Keratinocyte (primary cell): ENCODE measurements at regions not wholly inside any gene's neighbourhood (a gene's known extent, or its start where the extent isn't known, plus 50 kb on each side); places are given as distances from the start of the nearest gene placed in this dataset.

Experiments
- DNase-seq: peaks from one replicate; pipeline ENCODE4 v3.0.0-alpha.2; 2011; ENCODE audit warnings: low read depth, missing footprints, low spot score
- FAIRE-seq: peaks from 2 replicates; lab custom pipeline; 2011; peaks lifted over from hg19 to GRCh38; lab: Jason Lieb, UNC
- H2AFZ ChIP-seq: 2 replicates; pipeline ENCODE4 v1.6.0; 2012; ENCODE audit warnings: low read length, control low read depth, inconsistent platforms; ENCODE audit not compliant: control insufficient read depth
- H3K27ac ChIP-seq: 2 replicates; pipeline ENCODE4 v1.5.1; 2011; ENCODE audit warnings: low read length; ENCODE audit not compliant: control insufficient read depth, insufficient read depth
- H3K27me3 ChIP-seq: 3 replicates; pipeline ENCODE4 v1.6.0; 2011; ENCODE audit warnings: low read length; ENCODE audit not compliant: control insufficient read depth, insufficient read depth; ENCODE audit errors: extremely low read depth
- H3K36me3 ChIP-seq, 2 experiments: 2 replicates in 1 of 2; 3 replicates in 1 of 2; pipeline ENCODE4 v1.5.1; 2011; ENCODE audit warnings: low read length in 2 of 2, mild to moderate bottlenecking in 1 of 2; ENCODE audit not compliant: control insufficient read depth in 2 of 2, insufficient read depth in 2 of 2; ENCODE audit errors: extremely low read depth in 1 of 2
- H3K4me1 ChIP-seq: 3 replicates; pipeline ENCODE4 v1.5.1; 2011; ENCODE audit warnings: low read length; ENCODE audit not compliant: control insufficient read depth, insufficient read depth; ENCODE audit errors: extremely low read depth
- H3K4me2 ChIP-seq: 3 replicates; pipeline ENCODE4 v1.6.0; 2011; ENCODE audit warnings: low read depth, low read length; ENCODE audit not compliant: control insufficient read depth, insufficient read depth; ENCODE audit errors: extremely low read depth
- H3K4me3 ChIP-seq, 3 experiments: fragments of 200-600 bp in 1 of 3; sonication (generic) in 1 of 3; 2 replicates in 2 of 3; 3 replicates in 1 of 3; pipeline ENCODE4 v1.5.1; 2011 to 2016; ENCODE audit warnings: low read length in 3 of 3, mild to moderate bottlenecking in 3 of 3, control low read depth in 2 of 3, inconsistent platforms in 1 of 3, low read depth in 1 of 3, mixed read lengths in 1 of 3, mixed run types in 1 of 3, moderate library complexity in 1 of 3; ENCODE audit not compliant: control insufficient read depth in 2 of 3, insufficient read depth in 2 of 3; ENCODE audit errors: extremely low read depth in 1 of 3
- H3K79me2 ChIP-seq: 2 replicates; pipeline ENCODE4 v1.6.0; 2012; ENCODE audit warnings: low read length; ENCODE audit not compliant: control insufficient read depth, insufficient read depth
- H3K9ac ChIP-seq: 3 replicates; pipeline ENCODE4 v1.6.0; 2011; ENCODE audit warnings: low read length; ENCODE audit not compliant: control insufficient read depth, insufficient read depth; ENCODE audit errors: extremely low read depth
- H3K9me1 ChIP-seq: 3 replicates; pipeline ENCODE4 v1.6.0; 2011; ENCODE audit warnings: low read length; ENCODE audit not compliant: control insufficient read depth, insufficient read depth; ENCODE audit errors: extremely low read depth
- H3K9me3 ChIP-seq: 2 replicates; pipeline ENCODE4 v1.5.1; 2012; ENCODE audit warnings: low read depth, low read length; ENCODE audit not compliant: control insufficient read depth
- H4K20me1 ChIP-seq: 3 replicates; pipeline ENCODE4 v1.6.0; 2011; ENCODE audit warnings: low read length; ENCODE audit not compliant: control insufficient read depth, insufficient read depth; ENCODE audit errors: extremely low read depth
- CTCF ChIP-seq, 3 experiments: IDR thresholded peaks in 1 of 3; conservative IDR thresholded peaks in 1 of 3; optimal IDR thresholded peaks in 1 of 3; 2 replicates in 2 of 3; 3 replicates in 1 of 3; pipeline versions ENCODE3 to v1.5.1; 2011; ENCODE audit warnings: low read length in 3 of 3, mild to moderate bottlenecking in 3 of 3, moderate library complexity in 2 of 3, control low read depth in 1 of 3, inconsistent platforms in 1 of 3; ENCODE audit not compliant: insufficient read depth in 2 of 3; ENCODE audit errors: extremely low read depth in 1 of 3
- EZH2 ChIP-seq: IDR thresholded peaks from one replicate; pipeline ENCODE4 v1.6.1; 2012; ENCODE audit warnings: inconsistent platforms, mild to moderate bottlenecking, low read length, moderate library complexity
- dilution Hi-C: fragments of 300-500 bp; cut with MboI; formaldehyde crosslinking; loops from one replicate; pipeline ENCODE4 v1.7.0; 2020; ENCODE audit warnings: low sequenced_read_pairs; ENCODE audit not compliant: extremely low pct_ligation_motif_present

- TF ChIP-seq CTCF (optimal IDR thresholded peaks at IDR 0.05 in 1 of 3, IDR thresholded peaks at IDR 0.05 in 1 of 3, conservative IDR thresholded peaks at IDR 0.05 in 1 of 3; ENCODE audit: extremely low read depth in 1 of 3, insufficient read depth in 2 of 3, low read length in 3 of 3) (no peak), EZH2 (no peak)
- Histone ChIP-seq H3K36me3 (no peaks in the 10 kb centered on the region), H3K4me2 (no peak overlapping the region), H3K9me1 (no peaks in the 10 kb centered on the region), H4K20me1 (no peaks in the 10 kb centered on the region), H3K27me3 (peaks cover 4% of the 10 kb centered on the region), H3K4me1 (no peaks in the 10 kb centered on the region), H3K9ac (no peak overlapping the region), H3K9me3 (no peaks in the 10 kb centered on the region), H3K27ac (no peak overlapping the region), H2AFZ (no peak overlapping the region), H3K4me3 (no peak overlapping the region), H3K79me2 (no peaks in the 10 kb centered on the region)
- DNase-seq (no peak), FAIRE-seq (no peak)
- dilution Hi-C loops, result no loop called here
Observed at GRCh38 chr2:118784860-118785259, 62.6 kb downstream of the EN1 start.

GRCh38 chr2:118779362-118779761 is 68.1 kb downstream of the EN1 start:
- no peaks in the 10 kb centered on the region for H3K4me1 ChIP-seq
- H3K27me3 ChIP-seq, result peaks cover under 1% of the 10 kb centered on the region
- H3K9me1 ChIP-seq, result no peaks in the 10 kb centered on the region
- DNase-seq (no peak), FAIRE-seq (no peak)
- no peak overlapping the region for H2AFZ ChIP-seq
- dilution Hi-C loops, result no loop called here
- no peak for TF ChIP-seq EZH2
- no peak for TF ChIP-seq CTCF (optimal IDR thresholded peaks at IDR 0.05 in 1 of 3, IDR thresholded peaks at IDR 0.05 in 1 of 3, conservative IDR thresholded peaks at IDR 0.05 in 1 of 3; ENCODE audit: extremely low read depth in 1 of 3, insufficient read depth in 2 of 3, low read length in 3 of 3)
- no peak overlapping the region for H3K27ac ChIP-seq
- H3K9me3 ChIP-seq, result no peaks in the 10 kb centered on the region
- H3K79me2 ChIP-seq, result no peaks in the 10 kb centered on the region
- no peaks in the 10 kb centered on the region for H3K36me3 ChIP-seq
- no peak overlapping the region for H3K4me2 ChIP-seq
- H3K4me3 ChIP-seq, result no peak overlapping the region
- no peaks in the 10 kb centered on the region for H4K20me1 ChIP-seq
- H3K9ac ChIP-seq, result no peak overlapping the region
